H1 (cell line): ENCODE measurements at regions not wholly inside any gene's neighbourhood (a gene's known extent, or its start where the extent isn't known, plus 50 kb on each side); places are given as distances from the start of the nearest gene placed in this dataset.

Source experiments
- CTCF ChIA-PET: fragments of 300-600 bp; sonication (Branson Sonifier 250); formaldehyde crosslinking; loops from one replicate; lab custom pipeline; 2021; ENCODE audit not compliant: partially characterized antibody; lab: Charles Lee
- POLR2A ChIA-PET: fragments of 300-600 bp; sonication (Branson Sonifier 250); formaldehyde crosslinking; loops from one replicate; lab custom pipeline; 2021; ENCODE audit warnings: inconsistent platforms; ENCODE audit not compliant: partially characterized antibody; lab: Charles Lee
- DNase-seq, 2 experiments: peaks; one replicate each; pipeline versions ENCODE4 v3.0.0 to v3.0.0-alpha.2; 2010 to 2022; ENCODE audit warnings: low spot score in 2 of 2, low read depth in 1 of 2, mixed read lengths in 1 of 2
- FAIRE-seq: peaks from 2 replicates; lab custom pipeline; 2011; peaks lifted over from hg19 to GRCh38; lab: Jason Lieb, UNC
- H2AFZ ChIP-seq: 2 replicates; pipeline ENCODE4 v1.8.1; 2012; ENCODE audit warnings: low read length, inconsistent platforms
- H2AK5ac ChIP-seq: 2 replicates; pipeline ENCODE4 v1.6.1; 2013; ENCODE audit warnings: low read depth, low read length
- H2BK120ac ChIP-seq: replicated peaks from 2 replicates; pipeline ENCODE3; 2013; ENCODE audit warnings: low read depth, low read length, inconsistent platforms
- H2BK12ac ChIP-seq: 2 replicates; pipeline ENCODE4 v1.6.1; 2013; ENCODE audit warnings: low read depth, low read length
- H2BK15ac ChIP-seq: 2 replicates; pipeline ENCODE4 v1.6.1; 2013; ENCODE audit warnings: low read length
- H2BK20ac ChIP-seq: 2 replicates; pipeline ENCODE4 v1.6.1; 2013; ENCODE audit warnings: low read length
- H2BK5ac ChIP-seq: 2 replicates; pipeline ENCODE4 v1.6.1; 2013; ENCODE audit warnings: low read depth, low read length
- H3K14ac ChIP-seq: 2 replicates; pipeline ENCODE4 v1.6.1; 2013; ENCODE audit warnings: inconsistent platforms; ENCODE audit not compliant: insufficient read length
- H3K18ac ChIP-seq: 2 replicates; pipeline ENCODE4 v1.6.1; 2013; ENCODE audit warnings: low read length; ENCODE audit errors: extremely low read depth
- H3K23ac ChIP-seq: 2 replicates; pipeline ENCODE4 v1.6.1; 2013; ENCODE audit warnings: inconsistent platforms; ENCODE audit not compliant: insufficient read length
- H3K23me2 ChIP-seq: 2 replicates; pipeline ENCODE4 v1.6.1; 2013; ENCODE audit warnings: low read depth, low read length
- H3K27ac ChIP-seq: 2 replicates; pipeline ENCODE4 v1.6.1; 2011; ENCODE audit warnings: low read depth, low read length, inconsistent platforms
- H3K27me3 ChIP-seq, 4 experiments: replicated peaks in 1 of 4; 1 replicate in 1 of 4; 2 replicates in 3 of 4; pipeline versions ENCODE4 v1.6.1 to v1.8.1; 2011 to 2013; ENCODE audit warnings: low read length in 3 of 4, mild to moderate bottlenecking in 3 of 4, inconsistent platforms in 2 of 4, mixed read lengths in 2 of 4, moderate library complexity in 1 of 4; ENCODE audit not compliant: control insufficient read depth in 3 of 4, insufficient read depth in 3 of 4; ENCODE audit errors: extremely low read depth in 1 of 4
- H3K36me3 ChIP-seq, 4 experiments: 2 replicates each; pipeline versions ENCODE4 v1.6.1 to v1.8.1; 2011 to 2013; ENCODE audit warnings: mild to moderate bottlenecking in 4 of 4, low read length in 3 of 4, moderate library complexity in 2 of 4, control low read depth in 1 of 4, inconsistent platforms in 1 of 4; ENCODE audit not compliant: insufficient read depth in 4 of 4, control insufficient read depth in 2 of 4
- H3K4ac ChIP-seq: replicated peaks from 2 replicates; pipeline ENCODE3; 2013; ENCODE audit warnings: low read length, low read depth, mixed read lengths, inconsistent platforms; ENCODE audit not compliant: insufficient read length
- H3K4me1 ChIP-seq, 4 experiments: replicated peaks in 1 of 4; 1 replicate in 1 of 4; 2 replicates in 3 of 4; pipeline versions ENCODE4 v1.6.1 to v1.8.1; 2011 to 2013; ENCODE audit warnings: low read length in 3 of 4, inconsistent platforms in 2 of 4, mixed read lengths in 1 of 4; ENCODE audit not compliant: insufficient read depth in 4 of 4, control insufficient read depth in 3 of 4
- H3K4me2 ChIP-seq, 2 experiments: 2 replicates each; pipeline versions ENCODE4 v1.6.1 to v1.8.1; 2011 to 2013; ENCODE audit warnings: low read depth in 2 of 2, low read length in 2 of 2, control low read depth in 1 of 2, inconsistent platforms in 1 of 2, mild to moderate bottlenecking in 1 of 2; ENCODE audit not compliant: insufficient read depth in 1 of 2
- H3K4me3 ChIP-seq, 4 experiments: fragments of 200-600, 300-600 bp in 1 of 4; sonication (generic), shearing (Covaris generic), sonication (Bioruptor Twin) in 1 of 4; 2 replicates each; pipeline versions ENCODE4 v1.5.1 to v1.8.1; 2011 to 2016; ENCODE audit warnings: low read length in 4 of 4, low read depth in 3 of 4, control low read depth in 2 of 4, inconsistent platforms in 2 of 4, mild to moderate bottlenecking in 2 of 4, mixed read lengths in 1 of 4, moderate library complexity in 1 of 4; ENCODE audit not compliant: insufficient read depth in 2 of 4; ENCODE audit errors: extremely low read depth in 1 of 4
- H3K56ac ChIP-seq: replicated peaks from 2 replicates; pipeline ENCODE3; 2013; ENCODE audit warnings: low read depth, mild to moderate bottlenecking, mixed read lengths, low read length, inconsistent platforms; ENCODE audit not compliant: insufficient read length
- H3K79me1 ChIP-seq: 2 replicates; pipeline ENCODE4 v1.6.1; 2013; ENCODE audit warnings: low read depth, low read length, control low read depth
- H3K79me2 ChIP-seq, 2 experiments: 2 replicates each; pipeline versions ENCODE4 v1.6.1 to v1.8.1; 2012 to 2013; ENCODE audit warnings: low read length in 2 of 2, mild to moderate bottlenecking in 2 of 2, inconsistent platforms in 1 of 2; ENCODE audit not compliant: insufficient read depth in 2 of 2, control insufficient read depth in 1 of 2
- H3K9ac ChIP-seq, 4 experiments: replicated peaks in 1 of 4; 1 replicate in 1 of 4; 2 replicates in 3 of 4; pipeline versions ENCODE4 v1.6.1 to v1.8.1; 2011 to 2013; ENCODE audit warnings: low read depth in 3 of 4, low read length in 3 of 4, control low read depth in 2 of 4, mild to moderate bottlenecking in 2 of 4, moderate library complexity in 2 of 4, inconsistent platforms in 1 of 4; ENCODE audit errors: extremely low read depth in 1 of 4
- H3K9me3 ChIP-seq, 2 experiments: 2 replicates each; pipeline versions ENCODE4 v1.6.1 to v1.8.1; 2012 to 2013; ENCODE audit warnings: mild to moderate bottlenecking in 2 of 2, moderate library complexity in 2 of 2, control low read depth in 1 of 2, inconsistent platforms in 1 of 2, low read depth in 1 of 2, low read length in 1 of 2, mixed read lengths in 1 of 2; ENCODE audit not compliant: insufficient read depth in 2 of 2
- H4K20me1 ChIP-seq, 2 experiments: replicated peaks in 1 of 2; 2 replicates each; pipeline versions ENCODE3 to v1.8.1; 2011 to 2013; ENCODE audit warnings: inconsistent platforms in 2 of 2, low read length in 2 of 2, mild to moderate bottlenecking in 1 of 2; ENCODE audit not compliant: insufficient read depth in 2 of 2, control insufficient read depth in 1 of 2
- H4K5ac ChIP-seq: 2 replicates; pipeline ENCODE4 v1.6.1; 2013; ENCODE audit warnings: low read length, low read depth, mixed read lengths, inconsistent platforms; ENCODE audit not compliant: insufficient read length
- H4K8ac ChIP-seq: 2 replicates; pipeline ENCODE4 v1.8.0; 2013; ENCODE audit warnings: mild to moderate bottlenecking, moderate library complexity, low read length, inconsistent platforms; ENCODE audit not compliant: insufficient read depth; ENCODE audit errors: extremely low read depth
- H4K91ac ChIP-seq: replicated peaks from 2 replicates; pipeline ENCODE3; 2013; ENCODE audit warnings: low read length, mixed read lengths, inconsistent platforms; ENCODE audit not compliant: insufficient read length
- CBX8 ChIP-seq: fragments of 300-800, 300-1000 bp; sonication (generic); IDR thresholded peaks from 2 replicates; pipeline ENCODE4 v1.7.1; 2016; ENCODE audit warnings: low read depth, low read length, borderline replicate concordance
- EGR1 ChIP-seq: IDR thresholded peaks from 2 replicates; pipeline ENCODE4 v1.6.1; 2011; ENCODE audit warnings: low read depth, low read length, borderline replicate concordance
- GABPA ChIP-seq: IDR thresholded peaks from 2 replicates; pipeline ENCODE4 v1.6.1; 2011; ENCODE audit warnings: mild to moderate bottlenecking, low read length, moderate library complexity, borderline replicate concordance; ENCODE audit not compliant: insufficient read depth
- GTF2F1 ChIP-seq: IDR thresholded peaks from 2 replicates; pipeline ENCODE4 v1.6.1; 2012; ENCODE audit warnings: low read depth, low read length, improper control_type of control experiment, borderline replicate concordance
- WGBS, 2 experiments: shearing (Covaris generic) in 1 of 2; methylation state at CpG; one replicate each; pipeline versions ENCODE4 v1.1.6 to v1.1.7; 2013 to 2015; ENCODE audit warnings: low lambda C conversion rate in 2 of 2, mixed read lengths in 2 of 2, inconsistent platforms in 1 of 2, low coverage in 1 of 2, missing lambda C conversion rate in 1 of 2; ENCODE audit not compliant: insufficient replicate concordance in 2 of 2, insufficient coverage in 1 of 2, insufficient read length in 1 of 2; ENCODE audit errors: extremely low coverage in 1 of 2, missing lambda C conversion rate in 1 of 2; 5-methylcytosine and 5-hydroxymethylcytosine counted together

- H4K20me1 ChIP-seq = no peaks in the 10 kb centered on the region
- no peak overlapping the region for H2AK5ac ChIP-seq
- H4K8ac ChIP-seq = no peak overlapping the region
- DNase-seq (no peak), FAIRE-seq (no peak)
- H3K27ac ChIP-seq = no peak overlapping the region
- H3K4me3 ChIP-seq = no peak overlapping the region
- H3K23ac ChIP-seq = no peak overlapping the region
- H3K9me3 ChIP-seq = no peaks in the 10 kb centered on the region
- no peaks in the 10 kb centered on the region for H3K23me2 ChIP-seq
- no peak overlapping the region for H2AFZ ChIP-seq
- no peak overlapping the region for H2BK5ac ChIP-seq
- no peak overlapping the region for H2BK12ac ChIP-seq
- WGBS, 2 experiments = 92% methylated on average over 3 of the region's 3 CpGs; no CpG with 5 or more reads in 1 of the 2 experiments
- H3K27me3 ChIP-seq = no peaks in the 10 kb centered on the region; a peak in 1 of 7 replicates
- no peak overlapping the region for H3K14ac ChIP-seq
- no peak overlapping the region for H2BK20ac ChIP-seq
- no peak overlapping the region for H3K4me2 ChIP-seq
- no peak overlapping the region for H3K56ac ChIP-seq
- H4K5ac ChIP-seq = no peak overlapping the region
- no peaks in the 10 kb centered on the region for H3K36me3 ChIP-seq
- CTCF ChIA-PET = no interaction called here
- H3K4ac ChIP-seq = no peak overlapping the region
- no peak overlapping the region for H4K91ac ChIP-seq
- POLR2A ChIA-PET = interaction anchor here (0.5 to 1.6 kb wide), 4 partner anchors 10 to 205 kb away, joined by 3 to 4 read pairs (median 4); no protein-coding TSS in a partner anchor
- H3K9ac ChIP-seq = no peak overlapping the region
- H2BK120ac ChIP-seq = no peak overlapping the region
- H3K18ac ChIP-seq = no peak overlapping the region
- H3K79me1 ChIP-seq = no peaks in the 10 kb centered on the region
- H2BK15ac ChIP-seq = no peak overlapping the region
- H3K4me1 ChIP-seq = peaks cover 0 to 6% (median 0%) of the 10 kb centered on the region in 4 experiments; a peak in 2 of 7 replicates
- H3K79me2 ChIP-seq = no peaks in the 10 kb centered on the region
- TF ChIP-seq CBX8 = no peak
- no peak for TF ChIP-seq GTF2F1
- no peak for TF ChIP-seq EGR1
- no peak for TF ChIP-seq GABPA
Measured at GRCh38 chr22:41028841-41029240, 63.6 kb upstream of the EP300 start.
